Vagina (tissue), 2 donors: ENCODE measurements at regions not wholly inside any gene's neighbourhood (a gene's known extent, or its start where the extent isn't known, plus 50 kb on each side); places are given as distances from the start of the nearest gene placed in this dataset.

ENCODE experiments used
- DNase-seq, 2 donors: peaks; one replicate each; pipeline ENCODE4 v3.0.0-alpha.2; 2017; ENCODE audit errors: extremely low spot score in 2 of 2
- H3K27ac ChIP-seq: fragments of 200-600 bp; sonication (generic); one replicate; pipeline ENCODE4 v1.5.1; 2019
- H3K27me3 ChIP-seq: fragments of 200-600 bp; sonication (generic); one replicate; pipeline ENCODE4 v1.5.1; 2019
- H3K36me3 ChIP-seq, 2 donors: fragments of 200-600 bp; sonication (generic); one replicate each; pipeline ENCODE4 v1.5.1; 2017 to 2019
- H3K4me1 ChIP-seq: fragments of 200-600 bp; sonication (generic); one replicate; pipeline ENCODE4 v1.5.1; 2019
- H3K4me3 ChIP-seq, 2 donors: fragments of 200-600 bp; sonication (generic); 1 replicate in 1 of 2; 2 replicates in 1 of 2; pipeline ENCODE4 v1.5.1; 2016 to 2019
- H3K9me3 ChIP-seq: fragments of 200-600 bp; sonication (generic); one replicate; pipeline ENCODE4 v1.5.1; 2019
- CTCF ChIP-seq, 3 experiments: fragments of 450-650 bp in 2 of 3; fragments of 200-600 bp in 1 of 3; sonication (generic) in 1 of 3; IDR thresholded peaks; one replicate each; pipeline ENCODE4 v1.5.1; 2017 to 2019; ENCODE audit warnings: antibody characterized with exemption in 3 of 3, mild to moderate bottlenecking in 2 of 3, moderate library complexity in 2 of 3
- POLR2A ChIP-seq, 2 donors: fragments of 450-650 bp; IDR thresholded peaks; one replicate each; pipeline ENCODE4 v1.6.1; 2017; ENCODE audit warnings: antibody characterized with exemption in 2 of 2, mild to moderate bottlenecking in 2 of 2, moderate library complexity in 2 of 2
- POLR2AphosphoS5 ChIP-seq, 2 donors: sonication (generic); formaldehyde crosslinking; IDR thresholded peaks; one replicate each; pipeline ENCODE4 v1.9.0; 2017; ENCODE audit warnings: antibody characterized with exemption in 2 of 2, mild to moderate bottlenecking in 2 of 2, low read depth in 1 of 2; ENCODE audit not compliant: insufficient read depth in 1 of 2
- intact Hi-C: fragments of 100-400 bp; cut with DNase I; formaldehyde crosslinking; loops from one replicate; pipeline ENCODE4 v1.15.1; 2023

- H3K36me3 ChIP-seq, result no peaks in the 10 kb centered on the region
- intact Hi-C loops, result no loop called here
- TF ChIP-seq POLR2AphosphoS5 (IDR thresholded peaks at IDR 0.05; ENCODE audit: insufficient read depth in 1 of 2, low read depth in 1 of 2) (no peak), CTCF (IDR thresholded peaks at IDR 0.05) (no peak), POLR2A (IDR thresholded peaks at IDR 0.05) (no peak)
- H3K4me1 ChIP-seq, result no peaks in the 10 kb centered on the region
- H3K27ac ChIP-seq, result no peak overlapping the region
- H3K27me3 ChIP-seq, result no peaks in the 10 kb centered on the region
- H3K9me3 ChIP-seq, result no peaks in the 10 kb centered on the region
- no peak for DNase-seq
- H3K4me3 ChIP-seq, result no peak overlapping the region
Observed at GRCh38 chr2:153143540-153143939, 335.0 kb downstream of the RPRM start.

GRCh38 chr2:153140498-153140897 lies 338.1 kb downstream of the RPRM start:
- no peak for DNase-seq
- no peaks in the 10 kb centered on the region for H3K36me3 ChIP-seq
- no peaks in the 10 kb centered on the region for H3K4me1 ChIP-seq
- intact Hi-C loops, result no loop called here
- no peak overlapping the region for H3K27ac ChIP-seq
- no peaks in the 10 kb centered on the region for H3K27me3 ChIP-seq
- TF ChIP-seq POLR2A (IDR thresholded peaks at IDR 0.05) (no peak), POLR2AphosphoS5 (IDR thresholded peaks at IDR 0.05; ENCODE audit: insufficient read depth in 1 of 2, low read depth in 1 of 2) (no peak), CTCF (IDR thresholded peaks at IDR 0.05) (no peak)
- H3K9me3 ChIP-seq, result no peaks in the 10 kb centered on the region
- no peak overlapping the region for H3K4me3 ChIP-seq

- Histone ChIP-seq H3K4me3 (no peak overlapping the region), H3K36me3 (no peaks in the 10 kb centered on the region), H3K27me3 (no peaks in the 10 kb centered on the region), H3K4me1 (no peaks in the 10 kb centered on the region), H3K9me3 (no peaks in the 10 kb centered on the region), H3K27ac (no peak overlapping the region)
- intact Hi-C loops, result no loop called here
- no peak for TF ChIP-seq CTCF (IDR thresholded peaks at IDR 0.05)
- no peak for TF ChIP-seq POLR2AphosphoS5 (IDR thresholded peaks at IDR 0.05; ENCODE audit: insufficient read depth in 1 of 2, low read depth in 1 of 2)
- TF ChIP-seq POLR2A (IDR thresholded peaks at IDR 0.05), result no peak
- no peak for DNase-seq
Observed at GRCh38 chr2:153138651-153139375, 339.7 kb downstream of the RPRM start.

GRCh38 chr2:153136216-153136615 lies 342.3 kb downstream of the RPRM start:
- Histone ChIP-seq H3K27ac (no peak overlapping the region), H3K27me3 (no peaks in the 10 kb centered on the region), H3K9me3 (no peaks in the 10 kb centered on the region), H3K4me3 (no peak overlapping the region), H3K36me3 (no peaks in the 10 kb centered on the region), H3K4me1 (no peaks in the 10 kb centered on the region)
- TF ChIP-seq POLR2AphosphoS5 (IDR thresholded peaks at IDR 0.05; ENCODE audit: insufficient read depth in 1 of 2, low read depth in 1 of 2), result no peak
- no peak for TF ChIP-seq POLR2A (IDR thresholded peaks at IDR 0.05)
- TF ChIP-seq CTCF (IDR thresholded peaks at IDR 0.05), result no peak
- no peak for DNase-seq
- intact Hi-C loops, result no loop called here

- no peaks in the 10 kb centered on the region for H3K27me3 ChIP-seq
- intact Hi-C loops, result no loop called here
- no peak overlapping the region for H3K27ac ChIP-seq
- no peak overlapping the region for H3K4me3 ChIP-seq
- no peak for TF ChIP-seq POLR2AphosphoS5 (IDR thresholded peaks at IDR 0.05; ENCODE audit: insufficient read depth in 1 of 2, low read depth in 1 of 2)
- TF ChIP-seq CTCF (IDR thresholded peaks at IDR 0.05), result no peak
- TF ChIP-seq POLR2A (IDR thresholded peaks at IDR 0.05), result no peak
- no peaks in the 10 kb centered on the region for H3K9me3 ChIP-seq
- no peak for DNase-seq
- H3K4me1 ChIP-seq, result no peaks in the 10 kb centered on the region
- no peaks in the 10 kb centered on the region for H3K36me3 ChIP-seq
Observed at GRCh38 chr2:153134725-153135124, 343.8 kb downstream of the RPRM start.
